Heart left ventricle (tissue), 13 donors: ENCODE measurements at regions not wholly inside any gene's neighbourhood (a gene's known extent, or its start where the extent isn't known, plus 50 kb on each side); places are given as distances from the start of the nearest gene placed in this dataset.

Experiments
- CTCF ChIP-seq, 12 donors: fragments of 200-600 bp; sonication (generic) in 4 of 12; IDR thresholded peaks; one replicate each; pipeline versions ENCODE4 v1.5.0 to v1.8.0; 2018 to 2022; ENCODE audit warnings: antibody characterized with exemption in 12 of 12, mild to moderate bottlenecking in 5 of 12
- POLR2A ChIP-seq, 2 donors: fragments of 450-650 bp; IDR thresholded peaks; one replicate each; pipeline ENCODE4 v1.6.1; 2017; ENCODE audit warnings: antibody characterized with exemption in 2 of 2, mild to moderate bottlenecking in 2 of 2, moderate library complexity in 2 of 2
- donor health status: ischemic (EF 13 %, LVEDD 7.1; RV severe dilation, severe dysfunction).
- donor health status: DM: no; HTN: yes; CAD: no.
- donor health status: DM: no; HTN: no; CAD: no.
- donor health status: ischemic (EF 25% LVEDD 6.9; RV normal size, moderate dysfunction).
- donor health status: ischemic (EF 25% LVEDD 5.7; RV mildly dilated, moderate dysfunction).
- donor health status: ischemic (EF 35%, LVEDD 5.7; RV mildly dilated, moderate dysfunction).
- donor health status: nonischemic (EF 11% LVEDD 7.7; RV severe dilation, severe dysfunction).
- donor health status: DM: yes; HTN: yes; CAD: no.
- donor health status: PGD.
- donor health status: ischemic (EF 29% LVEDD 5.4; RV normal size, mild dysfunction).
- donor health status: nonischemic (EF 23%, LVEDD 6.1; RV moderate dilation, normal function).

GRCh38 chr6:102902471-102902870, 1509.0 kb downstream of the GRIK2 start:
- no peak for TF ChIP-seq CTCF (IDR thresholded peaks at IDR 0.05)
- no peak for TF ChIP-seq POLR2A (IDR thresholded peaks at IDR 0.05)
